ENCODE measurements at regions not wholly inside any gene's neighbourhood (a gene's known extent, or its start where the extent isn't known, plus 50 kb on each side); places are given as distances from the start of the nearest gene placed in this dataset.

DNA sequence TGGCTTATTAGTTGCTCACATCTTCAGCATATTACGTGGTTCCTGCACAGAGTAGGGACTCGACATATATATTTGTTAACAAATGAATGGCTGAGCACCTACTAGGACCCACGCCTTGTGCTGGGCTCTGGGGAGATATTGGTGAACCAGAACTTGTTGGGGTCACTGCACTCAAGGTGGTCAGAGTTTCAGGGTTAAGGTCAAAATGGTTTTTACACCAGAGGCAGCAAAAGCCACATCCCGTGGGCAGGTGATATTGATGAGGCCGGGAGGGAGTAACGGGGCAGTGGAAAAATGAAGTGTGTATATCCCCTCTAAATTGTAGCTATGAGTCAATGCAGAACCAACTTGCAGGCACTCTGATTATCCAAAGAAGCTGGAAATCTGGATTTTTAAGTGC is 136.5 kb upstream of the KLF4 start:
- DNase-seq (ENCODE audit: low spot score) = no peak
- TF ChIP-seq, protein P1, sequence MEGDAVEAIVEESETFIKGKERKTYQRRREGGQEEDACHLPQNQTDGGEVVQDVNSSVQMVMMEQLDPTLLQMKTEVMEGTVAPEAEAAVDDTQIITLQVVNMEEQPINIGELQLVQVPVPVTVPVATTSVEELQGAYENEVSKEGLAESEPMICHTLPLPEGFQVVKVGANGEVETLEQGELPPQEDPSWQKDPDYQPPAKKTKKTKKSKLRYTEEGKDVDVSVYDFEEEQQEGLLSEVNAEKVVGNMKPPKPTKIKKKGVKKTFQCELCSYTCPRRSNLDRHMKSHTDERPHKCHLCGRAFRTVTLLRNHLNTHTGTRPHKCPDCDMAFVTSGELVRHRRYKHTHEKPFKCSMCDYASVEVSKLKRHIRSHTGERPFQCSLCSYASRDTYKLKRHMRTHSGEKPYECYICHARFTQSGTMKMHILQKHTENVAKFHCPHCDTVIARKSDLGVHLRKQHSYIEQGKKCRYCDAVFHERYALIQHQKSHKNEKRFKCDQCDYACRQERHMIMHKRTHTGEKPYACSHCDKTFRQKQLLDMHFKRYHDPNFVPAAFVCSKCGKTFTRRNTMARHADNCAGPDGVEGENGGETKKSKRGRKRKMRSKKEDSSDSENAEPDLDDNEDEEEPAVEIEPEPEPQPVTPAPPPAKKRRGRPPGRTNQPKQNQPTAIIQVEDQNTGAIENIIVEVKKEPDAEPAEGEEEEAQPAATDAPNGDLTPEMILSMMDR (IDR thresholded peaks at IDR 0.05; ENCODE audit: extremely low read depth, insufficient read depth, missing control alignments) = no peak
- in situ Hi-C loops (cut with MboI; ENCODE audit: low pct_unique_long_range_greater_than_20kb, low sequenced_read_pairs, unreplicated experiment) = no loop called here

DNA sequence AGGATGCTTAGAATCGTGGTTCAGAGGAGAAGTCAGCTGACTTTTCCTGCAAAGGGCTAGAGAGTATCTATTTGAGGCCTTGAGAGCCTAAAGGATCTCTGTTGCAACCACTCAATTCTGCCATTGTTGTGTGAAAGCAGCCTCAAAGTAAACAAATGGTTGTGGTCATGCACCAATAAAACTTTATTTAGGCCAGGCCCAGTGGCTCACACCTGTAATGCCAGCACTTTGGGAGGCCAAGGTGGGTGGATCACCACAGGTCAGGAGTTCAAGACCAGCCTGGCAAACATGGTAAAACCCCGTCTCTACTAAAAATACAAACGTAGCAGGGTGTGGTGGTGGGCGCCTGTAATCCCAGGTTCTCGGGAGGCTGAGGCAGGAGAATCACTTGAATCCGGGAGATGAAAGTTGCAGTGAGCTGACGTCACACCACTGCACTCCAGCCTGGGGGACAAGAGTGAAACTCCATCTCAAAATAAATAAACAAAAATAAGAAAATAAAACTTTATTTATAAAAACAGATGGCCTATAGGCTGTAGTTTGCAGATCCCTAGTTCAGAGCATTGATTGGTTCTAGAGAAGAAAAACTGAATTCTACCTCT is 135.9 kb upstream of the KLF4 start:
- TF ChIP-seq, protein P1 (IDR thresholded peaks at IDR 0.05; ENCODE audit: extremely low read depth, insufficient read depth, missing control alignments) = no peak
- no peak for DNase-seq (ENCODE audit: low spot score)
- in situ Hi-C loops (cut with MboI; ENCODE audit: low pct_unique_long_range_greater_than_20kb, low sequenced_read_pairs, unreplicated experiment) = no loop called here

GRCh38 chr9:107624234-107624948 is 134.8 kb upstream of the KLF4 start:
- TF ChIP-seq, protein P1 (IDR thresholded peaks at IDR 0.05; ENCODE audit: extremely low read depth, insufficient read depth, missing control alignments) = no peak
- DNase-seq (ENCODE audit: low spot score) = no peak
- in situ Hi-C loops (cut with MboI; ENCODE audit: low pct_unique_long_range_greater_than_20kb, low sequenced_read_pairs, unreplicated experiment) = no loop called here

DNA sequence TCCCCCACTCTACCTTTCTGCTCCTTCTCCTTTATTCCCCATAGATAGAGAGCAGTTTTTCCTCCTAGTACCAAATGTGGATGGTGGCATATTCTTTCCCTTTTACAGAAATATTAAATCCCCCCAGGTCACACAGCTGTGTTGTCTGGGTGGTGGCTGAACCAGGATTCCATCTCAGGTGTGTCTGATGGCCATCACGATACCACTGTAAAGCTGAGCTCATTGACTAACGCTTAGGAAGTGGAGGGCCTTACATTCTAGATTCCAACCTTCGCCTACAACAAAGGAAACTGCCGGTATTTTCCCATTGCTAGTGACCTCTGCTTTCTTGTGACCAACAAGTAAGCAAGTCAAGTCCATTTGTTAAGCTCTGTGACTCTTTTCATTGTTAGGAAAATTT is 131.9 kb upstream of the KLF4 start:
- in situ Hi-C loops (cut with MboI; ENCODE audit: low pct_unique_long_range_greater_than_20kb, low sequenced_read_pairs, unreplicated experiment) = no loop called here
- no peak for DNase-seq (ENCODE audit: low spot score)
- TF ChIP-seq, protein P1 (IDR thresholded peaks at IDR 0.05; ENCODE audit: extremely low read depth, insufficient read depth, missing control alignments) = no peak

GRCh38 chr9:107620801-107621200 is 131.2 kb upstream of the KLF4 start:
- in situ Hi-C loops (cut with MboI; ENCODE audit: low pct_unique_long_range_greater_than_20kb, low sequenced_read_pairs, unreplicated experiment) = no loop called here
- TF ChIP-seq, protein P1 (IDR thresholded peaks at IDR 0.05; ENCODE audit: extremely low read depth, insufficient read depth, missing control alignments) = no peak
- no peak for DNase-seq (ENCODE audit: low spot score)

- in situ Hi-C loops (cut with MboI; ENCODE audit: low pct_unique_long_range_greater_than_20kb, low sequenced_read_pairs, unreplicated experiment) = no loop called here
- DNase-seq (ENCODE audit: low spot score) = no peak
- TF ChIP-seq, protein P1 (IDR thresholded peaks at IDR 0.05; ENCODE audit: extremely low read depth, insufficient read depth, missing control alignments) = no peak
Observed at GRCh38 chr9:107620236-107620635, 130.7 kb upstream of the KLF4 start.
